IPS DF 4.7 (cell line): ENCODE measurements at regions not wholly inside any gene's neighbourhood (a gene's known extent, or its start where the extent isn't known, plus 50 kb on each side); places are given as distances from the start of the nearest gene placed in this dataset.

Experiments
- DNase-seq: peaks from one replicate; pipeline ENCODE4 v3.0.0-alpha.2; 2013; ENCODE audit warnings: low spot score; ENCODE audit errors: extremely low read depth

GRCh38 chr13:112193463-112194166 lies 126.7 kb downstream of the SOX1 start:
- no peak for DNase-seq

GRCh38 chr13:112194167-112194530 lies 127.2 kb downstream of the SOX1 start:
- no peak for DNase-seq

DNA sequence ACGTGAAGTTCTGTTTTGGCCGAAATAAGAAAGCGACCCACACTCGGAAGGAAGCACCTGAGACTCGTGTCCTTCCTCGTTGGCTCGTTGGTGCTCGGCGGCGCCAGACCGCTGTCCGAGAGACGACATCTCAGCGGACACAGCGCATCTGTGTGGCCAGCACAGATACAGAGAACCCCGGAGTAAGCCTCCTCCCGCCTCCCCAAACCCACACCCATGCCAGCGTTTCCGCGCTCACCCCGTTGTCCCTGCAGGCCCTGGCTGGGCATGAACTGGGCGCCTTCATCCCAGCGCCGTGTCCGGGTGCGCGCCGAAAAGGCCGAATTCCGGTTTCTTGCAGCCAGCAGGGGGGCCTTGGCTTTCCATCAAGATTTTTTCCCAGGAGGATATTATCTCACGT lies 127.6 kb downstream of the SOX1 start:
- DNase-seq, result no peak

DNA sequence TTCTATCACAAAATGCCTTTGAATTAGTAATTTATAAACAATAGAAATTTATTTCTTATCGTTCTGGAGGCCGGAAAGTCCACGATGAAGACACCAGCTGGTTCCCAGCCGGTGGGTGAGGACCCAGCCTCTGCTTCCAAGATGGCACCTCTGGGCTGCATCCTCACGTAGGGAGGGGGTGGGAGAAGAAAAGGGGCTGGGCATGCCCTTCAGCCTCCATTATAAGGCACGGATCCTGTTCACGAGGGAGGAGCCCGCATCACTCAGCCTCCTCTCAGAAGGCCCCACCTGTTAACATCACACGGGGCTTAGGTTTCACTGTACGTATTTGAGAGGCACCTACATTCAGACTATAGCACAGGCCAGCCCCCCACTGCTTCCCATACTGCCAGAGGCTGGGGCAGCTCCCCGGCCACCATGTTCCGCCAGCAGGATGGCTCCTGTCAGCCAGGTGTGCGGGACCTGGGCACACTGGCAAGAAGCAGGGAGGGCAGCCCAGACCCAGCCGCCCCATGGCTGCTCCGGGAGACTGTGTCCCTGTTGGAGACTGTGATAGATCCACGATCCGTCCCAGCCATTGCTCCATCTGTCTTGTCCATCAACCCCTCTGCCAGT lies 131.6 kb downstream of the SOX1 start:
- no peak for DNase-seq

- no peak for DNase-seq
Measured at GRCh38 chr13:112200200-112200599, 133.3 kb downstream of the SOX1 start.

- no peak for DNase-seq
Measured at GRCh38 chr13:112202266-112202665, 135.3 kb downstream of the SOX1 start.

- no peak for DNase-seq
Measured at GRCh38 chr13:112202966-112203365, 136.0 kb downstream of the SOX1 start.

- DNase-seq, result no peak
Measured at GRCh38 chr13:112203614-112204013, 136.7 kb downstream of the SOX1 start.

DNA sequence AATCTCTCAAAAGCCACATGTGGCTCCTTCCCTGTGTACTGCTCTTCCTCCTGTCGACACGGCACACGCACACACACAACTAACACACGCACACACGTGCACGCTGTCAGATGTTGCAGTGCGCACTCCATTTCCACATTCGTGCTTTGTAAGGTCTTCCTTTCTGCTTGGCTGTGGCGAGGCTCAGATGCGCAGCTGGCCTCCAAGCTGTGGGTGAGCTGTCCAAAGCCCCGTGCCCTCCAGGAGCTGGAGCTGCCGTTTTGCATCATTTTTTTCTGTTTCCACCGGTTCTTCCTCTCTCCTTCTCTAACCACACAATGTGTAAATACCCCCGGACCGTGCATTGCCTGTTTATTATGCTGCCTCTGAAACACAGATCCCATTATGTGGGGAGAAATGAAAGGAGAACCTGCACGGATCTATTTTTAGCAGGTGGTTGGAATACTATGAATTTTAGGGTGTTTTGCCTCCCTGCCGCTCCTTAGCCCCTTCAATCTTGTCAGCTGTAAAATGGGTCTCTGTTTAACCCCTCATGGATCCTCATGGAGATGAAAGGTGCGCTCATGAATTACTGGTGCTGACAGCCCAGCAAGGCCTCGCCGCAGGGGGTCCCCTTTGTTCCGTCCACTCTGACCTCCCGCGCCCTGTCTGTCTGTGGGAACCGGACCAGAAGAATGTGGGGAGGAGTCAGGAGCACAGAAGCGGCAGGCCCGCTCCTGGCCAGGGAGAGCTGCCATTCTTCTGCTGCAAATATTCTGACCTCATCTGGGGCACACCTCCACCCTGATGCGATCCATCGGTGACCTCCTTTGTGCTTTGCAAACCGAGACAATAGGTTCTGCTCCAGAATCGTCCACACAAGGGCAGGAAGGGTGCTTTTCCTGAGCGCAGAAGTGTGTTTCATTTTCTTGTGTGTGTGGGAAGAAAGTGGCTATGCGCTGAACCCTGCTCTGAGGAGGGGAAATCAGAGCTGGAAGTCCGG lies 137.7 kb downstream of the SOX1 start:
- no peak for DNase-seq

DNA sequence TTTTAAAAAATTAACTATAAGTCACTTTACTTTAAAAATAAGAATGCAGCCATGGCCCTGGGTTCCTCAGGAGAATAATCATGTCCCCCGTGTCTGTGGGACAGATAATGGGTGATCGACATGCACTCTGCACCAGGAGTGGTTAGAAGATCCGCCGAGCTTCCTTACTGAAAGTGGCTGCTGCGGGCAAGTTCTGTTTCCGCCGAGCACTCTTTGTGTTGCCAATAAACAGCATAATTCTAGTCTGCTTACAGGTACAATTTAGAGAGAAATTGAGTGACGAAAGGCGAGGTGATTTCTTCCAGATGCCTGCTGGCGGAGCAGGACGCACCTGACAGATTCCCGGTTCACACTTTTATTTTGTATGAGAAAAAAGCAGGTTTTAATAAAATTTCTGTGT lies 139.0 kb downstream of the SOX1 start:
- no peak for DNase-seq

GRCh38 chr13:112207129-112207528 lies 140.2 kb downstream of the SOX1 start:
- no peak for DNase-seq

GRCh38 chr13:112208656-112209055 lies 141.7 kb downstream of the SOX1 start:
- no peak for DNase-seq

DNA sequence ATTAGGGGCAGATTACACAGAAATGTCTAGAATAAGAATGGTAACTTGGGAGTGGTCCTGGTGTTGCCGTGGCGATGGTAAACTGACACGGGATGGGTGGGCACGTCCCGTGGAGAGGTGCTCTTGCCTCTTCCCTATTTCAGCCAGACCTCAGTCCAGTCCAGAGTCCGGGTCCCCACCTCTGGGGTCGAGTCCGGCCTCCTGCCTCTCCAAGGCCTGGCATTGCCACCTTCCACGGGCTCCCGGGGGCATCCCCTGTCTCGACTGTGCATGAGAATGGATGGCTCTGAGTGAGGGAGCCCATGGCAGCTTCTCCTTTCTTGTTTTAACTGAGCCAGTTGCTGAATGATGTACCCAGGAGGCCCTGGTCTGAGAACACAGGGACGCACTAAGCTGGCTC lies 142.3 kb downstream of the SOX1 start:
- DNase-seq, result no peak

DNA sequence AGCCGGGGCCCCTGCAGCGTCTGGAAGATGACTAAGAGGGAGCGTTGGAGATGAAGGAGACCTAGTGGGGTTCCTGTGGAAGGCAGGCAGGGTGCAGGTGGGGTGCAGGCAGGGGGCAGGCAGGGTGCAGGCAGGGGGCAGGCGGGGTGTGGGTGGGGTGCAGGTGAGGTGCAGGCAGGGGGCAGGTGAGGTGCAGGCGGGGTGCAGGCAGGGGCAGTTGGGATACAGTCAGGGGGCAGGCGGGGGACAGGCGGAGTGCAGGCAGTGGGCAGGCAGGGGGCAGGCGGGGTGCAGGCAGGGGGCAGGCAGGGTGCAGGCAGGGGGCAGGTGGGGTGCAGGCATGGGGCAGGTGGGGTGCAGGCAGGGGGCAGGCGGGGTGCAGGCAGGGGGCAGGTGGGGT lies 142.8 kb downstream of the SOX1 start:
- no peak for DNase-seq

- DNase-seq, result no peak
Measured at GRCh38 chr13:112210371-112210770, 143.4 kb downstream of the SOX1 start.

- DNase-seq, result no peak
Measured at GRCh38 chr13:112212533-112212932, 145.6 kb downstream of the SOX1 start.

DNA sequence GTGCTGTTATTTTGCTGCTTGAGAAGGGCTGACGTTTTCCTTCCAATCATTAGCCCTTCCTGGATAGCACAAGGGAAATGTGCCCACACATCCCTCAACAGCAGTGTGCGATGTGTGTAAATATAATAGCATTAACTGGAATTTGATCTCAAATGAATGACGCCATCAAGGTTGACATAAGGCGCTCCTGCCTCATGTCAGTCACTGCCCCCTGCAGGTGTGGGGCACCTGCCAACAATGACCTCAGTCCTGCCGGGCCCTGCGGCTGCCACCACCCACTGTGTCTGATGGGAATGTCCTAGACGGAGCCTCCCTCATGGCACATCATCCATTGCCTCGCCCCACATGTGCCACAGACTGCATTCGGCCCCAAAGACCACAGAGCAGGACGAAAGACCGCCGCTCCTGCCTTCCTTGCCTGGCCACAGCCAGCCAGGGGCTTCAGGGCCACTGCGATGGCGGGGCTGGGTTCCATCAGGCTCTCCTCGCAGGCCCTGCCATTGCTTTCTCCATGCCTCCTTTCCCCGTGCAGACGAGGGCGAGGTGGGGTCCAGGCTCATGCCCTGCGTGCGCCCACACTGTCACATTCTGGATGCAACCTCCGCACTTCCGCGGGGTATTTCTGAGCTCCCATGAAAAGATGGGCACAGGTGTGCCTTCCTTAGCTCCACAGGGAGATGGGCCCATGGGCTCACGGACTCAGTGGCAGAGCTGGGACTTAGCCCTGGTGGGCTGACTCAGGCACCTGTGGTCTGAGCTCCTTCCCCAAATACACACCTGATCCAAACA lies 146.7 kb downstream of the SOX1 start:
- DNase-seq, result no peak

GRCh38 chr13:112215871-112216270 lies 148.9 kb downstream of the SOX1 start:
- DNase-seq, result no peak

- DNase-seq, result no peak
Measured at GRCh38 chr13:112217431-112217830, 150.5 kb downstream of the SOX1 start.

- DNase-seq, result no peak
Measured at GRCh38 chr13:112218416-112218815, 151.5 kb downstream of the SOX1 start.

- no peak for DNase-seq
Measured at GRCh38 chr13:112219740-112220139, 152.8 kb downstream of the SOX1 start.
